HG03432 (cell line): ENCODE measurements at regions not wholly inside any gene's neighbourhood (a gene's known extent, or its start where the extent isn't known, plus 50 kb on each side); places are given as distances from the start of the nearest gene placed in this dataset.
"Not testable (repeated sequence)": the region's sequence is repeated elsewhere in the genome, so short reads cannot be mapped to it uniquely, and the experiment has no call there.

Experiments
- ATAC-seq: cut with Tn5 transposase; IDR thresholded peaks from one replicate; pipeline ENCODE4 v1.9.1; 2021; ENCODE audit warnings: mild to moderate bottlenecking, moderate library complexity; ENCODE audit not compliant: unreplicated experiment

GRCh38 chr17:27200476-27200875 lies 93.4 kb upstream of the WSB1 start:
- no peak for ATAC-seq

- ATAC-seq: no peak
Observed at GRCh38 chr17:27203241-27203640, 90.7 kb upstream of the WSB1 start.

GRCh38 chr17:27206447-27206846 lies 87.5 kb upstream of the WSB1 start:
- no peak for ATAC-seq

- ATAC-seq: no peak
Observed at GRCh38 chr17:27207073-27207513, 86.8 kb upstream of the WSB1 start.

GRCh38 chr17:27208370-27208769 lies 85.5 kb upstream of the WSB1 start:
- not testable (repeated sequence) for ATAC-seq

- no peak for ATAC-seq
Observed at GRCh38 chr17:27209316-27209715, 84.6 kb upstream of the WSB1 start.

- not testable (repeated sequence) for ATAC-seq
Observed at GRCh38 chr17:27210809-27211208, 83.1 kb upstream of the WSB1 start.

- ATAC-seq: no peak
Observed at GRCh38 chr17:27216836-27217235, 77.1 kb upstream of the WSB1 start.

- ATAC-seq: peak; percentile 77
Observed at GRCh38 chr17:27217631-27218030, 76.3 kb upstream of the WSB1 start.

GRCh38 chr17:27218041-27218440 lies 75.9 kb upstream of the WSB1 start:
- no peak for ATAC-seq

GRCh38 chr17:27218719-27219488 lies 75.0 kb upstream of the WSB1 start:
- ATAC-seq: peak; percentile 76

- ATAC-seq: no peak
Observed at GRCh38 chr17:27222515-27222914, 71.4 kb upstream of the WSB1 start.

GRCh38 chr17:27224526-27225315 lies 69.2 kb upstream of the WSB1 start:
- no peak for ATAC-seq

- no peak for ATAC-seq
Observed at GRCh38 chr17:27226611-27227230, 67.2 kb upstream of the WSB1 start.

- ATAC-seq: no peak
Observed at GRCh38 chr17:27230996-27231395, 62.9 kb upstream of the WSB1 start.

GRCh38 chr17:27232328-27232727 lies 61.6 kb upstream of the WSB1 start:
- ATAC-seq: no peak

- no peak for ATAC-seq
Observed at GRCh38 chr17:27233059-27233458, 60.9 kb upstream of the WSB1 start.

- no peak for ATAC-seq
Observed at GRCh38 chr17:27233776-27234175, 60.1 kb upstream of the WSB1 start.

- ATAC-seq: peak; percentile 28
Observed at GRCh38 chr17:27236717-27237315, 57.1 kb upstream of the WSB1 start.

- ATAC-seq: no peak
Observed at GRCh38 chr17:27237890-27238289, 56.0 kb upstream of the WSB1 start.

GRCh38 chr17:27239046-27239445 lies 54.9 kb upstream of the WSB1 start:
- ATAC-seq: peak; percentile 58
